Nephron (organoid): ENCODE measurements at regions not wholly inside any gene's neighbourhood (a gene's known extent, or its start where the extent isn't known, plus 50 kb on each side); places are given as distances from the start of the nearest gene placed in this dataset.

Experiments
- H3K27ac Mint-ChIP-seq, 3 experiments: 2 replicates each; pipeline ENCODE4 v1.8.0; 2020; ENCODE audit warnings: mixed read lengths in 3 of 3, mild to moderate bottlenecking in 2 of 3, moderate library complexity in 1 of 3
- H3K27me3 Mint-ChIP-seq: 2 replicates; pipeline ENCODE4 v1.8.0; 2021; ENCODE audit warnings: low read depth, mild to moderate bottlenecking, moderate library complexity, mixed read lengths
- H3K36me3 Mint-ChIP-seq: 2 replicates; pipeline ENCODE4 v1.8.0; 2020; ENCODE audit warnings: low read depth, mixed read lengths
- H3K4me1 Mint-ChIP-seq: 2 replicates; pipeline ENCODE4 v1.8.0; 2020; ENCODE audit warnings: mixed read lengths
- H3K4me3 Mint-ChIP-seq, 3 experiments: 2 replicates each; pipeline ENCODE4 v1.8.0; 2020; ENCODE audit warnings: mild to moderate bottlenecking in 3 of 3, mixed read lengths in 3 of 3, moderate library complexity in 2 of 3
- H3K9me3 Mint-ChIP-seq: 2 replicates; pipeline ENCODE4 v1.8.0; 2020; ENCODE audit warnings: mixed read lengths
- CTCF ChIP-seq, 3 experiments: fragments of 200-600 bp; sonication (generic); IDR thresholded peaks; one replicate each; pipeline ENCODE4 v1.5.0; 2021; ENCODE audit warnings: antibody characterized with exemption in 3 of 3; ENCODE audit not compliant: unreplicated experiment in 3 of 3

GRCh38 chrX:35340465-35340864 is 397.9 kb downstream of the FAM47B start:
- peaks cover 3% of the 10 kb centered on the region for H3K9me3 Mint-ChIP-seq

GRCh38 chrX:35351212-35351611 is 408.6 kb downstream of the FAM47B start:
- Mint-ChIP-seq H3K9me3 (peaks cover 6% of the 10 kb centered on the region), H3K27me3 (no peaks in the 10 kb centered on the region), H3K36me3 (no peaks in the 10 kb centered on the region), H3K4me3 (no peak overlapping the region), H3K4me1 (no peaks in the 10 kb centered on the region), H3K27ac (no peak overlapping the region)
- TF ChIP-seq CTCF (IDR thresholded peaks at IDR 0.05; ENCODE audit: unreplicated experiment in 3 of 3): no peak

More at GRCh38 chrX:35340465-35340864, 397.9 kb downstream of the FAM47B start:
- Mint-ChIP-seq H3K36me3 (no peaks in the 10 kb centered on the region), H3K4me3 (no peak overlapping the region), H3K27ac (no peak overlapping the region), H3K4me1 (no peaks in the 10 kb centered on the region), H3K27me3 (no peaks in the 10 kb centered on the region)
- no peak for TF ChIP-seq CTCF (IDR thresholded peaks at IDR 0.05; ENCODE audit: unreplicated experiment in 3 of 3)

- Mint-ChIP-seq H3K9me3 (peaks cover 11% of the 10 kb centered on the region), H3K4me3 (no peak overlapping the region), H3K27ac (no peak overlapping the region), H3K4me1 (no peaks in the 10 kb centered on the region), H3K36me3 (no peaks in the 10 kb centered on the region), H3K27me3 (no peaks in the 10 kb centered on the region)
- TF ChIP-seq CTCF (IDR thresholded peaks at IDR 0.05; ENCODE audit: unreplicated experiment in 3 of 3): no peak
Measured at GRCh38 chrX:35351795-35352483, 409.3 kb downstream of the FAM47B start.

GRCh38 chrX:35357656-35358055 is 415.1 kb downstream of the FAM47B start:
- H3K27me3 Mint-ChIP-seq: no peaks in the 10 kb centered on the region
- no peak overlapping the region for H3K4me3 Mint-ChIP-seq
- no peak for TF ChIP-seq CTCF (IDR thresholded peaks at IDR 0.05; ENCODE audit: unreplicated experiment in 3 of 3)
- no peak overlapping the region for H3K27ac Mint-ChIP-seq
- H3K4me1 Mint-ChIP-seq: no peaks in the 10 kb centered on the region
- no peaks in the 10 kb centered on the region for H3K36me3 Mint-ChIP-seq
- peaks cover 26% of the 10 kb centered on the region for H3K9me3 Mint-ChIP-seq

GRCh38 chrX:35362866-35363265 is 420.3 kb downstream of the FAM47B start:
- H3K27ac Mint-ChIP-seq: no peak overlapping the region
- no peak overlapping the region for H3K4me3 Mint-ChIP-seq
- H3K36me3 Mint-ChIP-seq: no peaks in the 10 kb centered on the region
- TF ChIP-seq CTCF (IDR thresholded peaks at IDR 0.05; ENCODE audit: unreplicated experiment in 3 of 3): no peak
- H3K27me3 Mint-ChIP-seq: no peaks in the 10 kb centered on the region
- H3K4me1 Mint-ChIP-seq: no peaks in the 10 kb centered on the region
- peaks cover 6% of the 10 kb centered on the region for H3K9me3 Mint-ChIP-seq

GRCh38 chrX:35374116-35374515 is 424.0 kb upstream of the MAGEB16 start:
- no peak for TF ChIP-seq CTCF (IDR thresholded peaks at IDR 0.05; ENCODE audit: unreplicated experiment in 3 of 3)
- no peaks in the 10 kb centered on the region for H3K36me3 Mint-ChIP-seq
- H3K27me3 Mint-ChIP-seq: no peaks in the 10 kb centered on the region
- H3K9me3 Mint-ChIP-seq: no peaks in the 10 kb centered on the region
- no peak overlapping the region for H3K4me3 Mint-ChIP-seq
- H3K4me1 Mint-ChIP-seq: no peaks in the 10 kb centered on the region
- H3K27ac Mint-ChIP-seq: no peak overlapping the region
